ENCODE measurements at regions not wholly inside any gene's neighbourhood (a gene's known extent, or its start where the extent isn't known, plus 50 kb on each side); places are given as distances from the start of the nearest gene placed in this dataset.

DNA sequence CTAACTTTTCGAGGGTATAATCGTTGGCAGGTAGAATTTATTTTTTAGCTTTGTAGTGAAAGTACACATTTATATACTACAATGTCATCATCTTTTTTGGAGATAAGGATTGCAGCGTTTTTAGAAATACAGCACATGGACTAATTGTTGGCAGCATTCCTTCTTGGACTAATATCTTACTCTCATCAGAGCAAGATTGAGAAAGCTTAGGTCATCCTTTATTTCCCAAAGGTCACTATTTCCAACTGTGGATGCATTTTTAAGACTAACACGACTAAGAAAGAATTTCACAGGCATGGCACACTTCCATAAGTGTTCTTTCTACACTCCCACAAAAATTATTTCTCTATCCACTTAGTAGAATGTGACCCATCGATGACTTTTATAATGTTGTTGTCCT, 732.3 kb downstream of the NCAM2 start:
- no peak for DNase-seq
- no peaks in the 10 kb centered on the region for H3K27me3 ChIP-seq (replicated peaks)
- TF ChIP-seq, protein P1, sequence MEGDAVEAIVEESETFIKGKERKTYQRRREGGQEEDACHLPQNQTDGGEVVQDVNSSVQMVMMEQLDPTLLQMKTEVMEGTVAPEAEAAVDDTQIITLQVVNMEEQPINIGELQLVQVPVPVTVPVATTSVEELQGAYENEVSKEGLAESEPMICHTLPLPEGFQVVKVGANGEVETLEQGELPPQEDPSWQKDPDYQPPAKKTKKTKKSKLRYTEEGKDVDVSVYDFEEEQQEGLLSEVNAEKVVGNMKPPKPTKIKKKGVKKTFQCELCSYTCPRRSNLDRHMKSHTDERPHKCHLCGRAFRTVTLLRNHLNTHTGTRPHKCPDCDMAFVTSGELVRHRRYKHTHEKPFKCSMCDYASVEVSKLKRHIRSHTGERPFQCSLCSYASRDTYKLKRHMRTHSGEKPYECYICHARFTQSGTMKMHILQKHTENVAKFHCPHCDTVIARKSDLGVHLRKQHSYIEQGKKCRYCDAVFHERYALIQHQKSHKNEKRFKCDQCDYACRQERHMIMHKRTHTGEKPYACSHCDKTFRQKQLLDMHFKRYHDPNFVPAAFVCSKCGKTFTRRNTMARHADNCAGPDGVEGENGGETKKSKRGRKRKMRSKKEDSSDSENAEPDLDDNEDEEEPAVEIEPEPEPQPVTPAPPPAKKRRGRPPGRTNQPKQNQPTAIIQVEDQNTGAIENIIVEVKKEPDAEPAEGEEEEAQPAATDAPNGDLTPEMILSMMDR (IDR thresholded peaks at IDR 0.05; ENCODE audit: low read depth, low read length, missing control alignments), result no peak
- H3K27ac ChIP-seq, result no peak overlapping the region
- H3K4me3 ChIP-seq (ENCODE audit: low read depth, low read length), result no peak overlapping the region
- H3K36me3 ChIP-seq (replicated peaks), result no peaks in the 10 kb centered on the region
- in situ Hi-C loops (cut with HindIII; ENCODE audit: low pct_ligation_motif_present, low sequenced_read_pairs), result no loop called here

DNA sequence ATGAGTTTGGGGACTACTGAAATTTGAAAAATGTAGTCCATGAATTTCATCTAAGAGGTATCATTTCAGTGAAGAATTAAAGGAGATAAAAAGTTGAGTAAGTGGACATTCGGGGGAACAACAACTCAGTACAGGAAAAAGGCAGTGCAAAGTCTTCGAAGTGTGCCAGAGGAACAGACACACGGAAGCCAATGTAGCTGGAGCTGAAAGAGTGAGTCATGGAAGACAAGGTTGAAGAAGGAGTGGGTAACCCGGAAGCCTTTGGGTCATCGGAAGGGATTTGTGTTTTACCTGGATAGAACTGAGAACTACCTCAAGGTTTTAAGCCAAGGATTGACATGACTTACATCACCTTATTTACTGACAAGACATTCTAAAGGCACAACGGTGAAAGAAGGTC, 733.4 kb downstream of the NCAM2 start:
- H3K4me3 ChIP-seq (ENCODE audit: low read depth, low read length), result no peak overlapping the region
- no peak overlapping the region for H3K27ac ChIP-seq
- TF ChIP-seq, protein P1 (IDR thresholded peaks at IDR 0.05; ENCODE audit: low read depth, low read length, missing control alignments), result no peak
- no peaks in the 10 kb centered on the region for H3K27me3 ChIP-seq (replicated peaks)
- no peak for DNase-seq
- H3K36me3 ChIP-seq (replicated peaks), result no peaks in the 10 kb centered on the region
- in situ Hi-C loops (cut with HindIII; ENCODE audit: low pct_ligation_motif_present, low sequenced_read_pairs), result no loop called here

DNA sequence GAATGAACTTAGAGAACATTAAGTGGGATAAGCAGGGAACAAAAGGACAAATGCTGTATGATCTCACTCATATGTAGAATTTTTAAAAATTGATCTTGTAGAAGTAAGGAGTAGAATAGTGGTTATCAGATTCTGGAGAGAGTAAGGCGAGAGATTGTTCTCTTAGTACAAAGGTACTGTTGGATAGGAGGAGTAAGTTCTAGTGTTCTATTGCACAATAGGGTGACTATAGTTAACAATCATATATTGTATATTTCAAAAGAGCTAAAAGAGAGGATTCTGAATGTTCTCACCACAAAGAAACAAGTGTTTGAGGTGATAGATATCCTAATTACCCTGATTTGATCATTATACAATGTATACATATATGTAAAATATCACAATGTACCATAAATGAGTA, 735.9 kb downstream of the NCAM2 start:
- TF ChIP-seq, protein P1 (IDR thresholded peaks at IDR 0.05; ENCODE audit: low read depth, low read length, missing control alignments), result no peak
- in situ Hi-C loops (cut with HindIII; ENCODE audit: low pct_ligation_motif_present, low sequenced_read_pairs), result no loop called here
- Histone ChIP-seq H3K4me3 (ENCODE audit: low read depth, low read length) (no peak overlapping the region), H3K27ac (no peak overlapping the region), H3K36me3 (replicated peaks) (no peaks in the 10 kb centered on the region), H3K27me3 (replicated peaks) (no peaks in the 10 kb centered on the region)
- DNase-seq, result no peak

DNA sequence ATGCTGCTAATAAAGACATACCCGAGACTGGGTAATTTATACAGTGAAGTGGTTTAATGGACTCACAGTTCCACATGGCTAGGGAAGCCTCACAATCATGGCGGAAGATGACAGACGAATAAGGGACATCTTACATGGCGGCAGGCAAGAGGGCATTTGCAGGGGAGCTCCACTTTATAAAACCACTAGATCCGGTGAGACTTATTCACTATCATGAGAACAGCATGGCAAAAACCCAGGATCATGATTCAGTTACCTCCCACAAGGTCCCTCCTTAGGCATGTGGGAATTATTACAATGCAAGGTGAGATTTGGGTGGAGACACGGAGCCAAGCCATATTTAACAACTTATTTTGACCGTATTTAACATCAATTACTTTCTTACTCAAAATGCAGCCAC, 739.0 kb downstream of the NCAM2 start:
- DNase-seq, result no peak
- Histone ChIP-seq H3K27ac (no peak overlapping the region), H3K27me3 (replicated peaks) (no peaks in the 10 kb centered on the region), H3K4me3 (ENCODE audit: low read depth, low read length) (no peak overlapping the region), H3K36me3 (replicated peaks) (no peaks in the 10 kb centered on the region)
- TF ChIP-seq, protein P1 (IDR thresholded peaks at IDR 0.05; ENCODE audit: low read depth, low read length, missing control alignments), result no peak
- in situ Hi-C loops (cut with HindIII; ENCODE audit: low pct_ligation_motif_present, low sequenced_read_pairs), result no loop called here

DNA sequence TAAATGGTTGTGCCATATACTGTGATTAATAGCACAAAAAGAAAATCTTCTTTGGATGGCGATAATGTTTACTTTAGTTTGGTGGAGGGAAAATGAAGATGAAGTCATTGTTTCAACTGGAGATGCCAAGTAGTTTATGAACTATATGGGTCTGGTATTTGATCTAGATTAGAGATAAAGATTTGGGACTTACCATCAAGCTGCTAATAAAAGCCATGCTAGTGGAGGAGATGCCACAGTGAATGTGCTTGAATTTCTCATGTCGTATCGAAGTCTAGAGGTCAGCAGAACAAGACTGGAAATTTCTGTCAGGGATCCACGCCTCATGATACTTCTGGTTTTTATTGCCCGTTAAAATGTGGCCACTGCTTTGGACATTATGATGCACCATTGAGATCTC, 742.0 kb downstream of the NCAM2 start:
- H3K27ac ChIP-seq, result no peak overlapping the region
- H3K27me3 ChIP-seq (replicated peaks), result no peaks in the 10 kb centered on the region
- TF ChIP-seq, protein P1 (IDR thresholded peaks at IDR 0.05; ENCODE audit: low read depth, low read length, missing control alignments), result no peak
- DNase-seq, result no peak
- no peak overlapping the region for H3K4me3 ChIP-seq (ENCODE audit: low read depth, low read length)
- in situ Hi-C loops (cut with HindIII; ENCODE audit: low pct_ligation_motif_present, low sequenced_read_pairs), result no loop called here
- no peaks in the 10 kb centered on the region for H3K36me3 ChIP-seq (replicated peaks)

DNA sequence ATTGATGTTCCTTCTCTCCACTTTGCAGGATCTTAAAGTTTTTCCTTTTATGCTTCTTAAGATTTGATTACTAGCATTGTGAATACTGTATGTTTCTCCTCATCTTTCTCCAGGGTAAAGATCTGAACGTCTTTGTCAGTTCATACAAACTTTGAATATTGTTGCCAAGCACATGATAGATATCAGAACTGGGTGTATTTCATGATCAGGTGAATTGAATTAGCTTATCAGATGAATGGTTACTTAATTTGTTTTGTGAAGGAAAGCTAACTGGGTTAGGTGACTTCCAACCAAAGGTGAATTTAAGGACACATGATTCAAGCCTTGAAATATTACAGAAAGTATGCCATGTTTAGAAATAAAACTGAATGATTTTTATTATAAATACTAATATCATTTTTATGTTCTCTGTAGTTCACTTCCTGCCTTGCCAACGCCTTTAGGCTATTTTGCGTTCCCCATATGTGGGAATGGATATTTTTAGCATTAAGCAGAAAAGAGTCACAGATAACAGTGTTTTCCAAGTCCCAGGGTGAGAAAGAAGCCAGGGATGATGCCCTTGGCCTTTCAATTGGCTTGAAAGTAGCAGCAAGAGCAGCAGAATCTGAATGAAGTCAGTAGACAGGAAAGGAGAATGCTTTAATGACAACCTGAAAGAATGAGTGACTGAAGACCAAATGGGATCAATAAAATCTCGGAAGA, 752.1 kb downstream of the NCAM2 start:
- Histone ChIP-seq H3K4me3 (ENCODE audit: low read depth, low read length) (no peak overlapping the region), H3K27ac (no peak overlapping the region), H3K27me3 (replicated peaks) (no peaks in the 10 kb centered on the region), H3K36me3 (replicated peaks) (no peaks in the 10 kb centered on the region)
- in situ Hi-C loops (cut with HindIII; ENCODE audit: low pct_ligation_motif_present, low sequenced_read_pairs), result no loop called here
- TF ChIP-seq, protein P1 (IDR thresholded peaks at IDR 0.05; ENCODE audit: low read depth, low read length, missing control alignments), result no peak
- no peak for DNase-seq
